HG03108 (cell line): ENCODE measurements at regions not wholly inside any gene's neighbourhood (a gene's known extent, or its start where the extent isn't known, plus 50 kb on each side); places are given as distances from the start of the nearest gene placed in this dataset.
"Not testable (repeated sequence)": the region's sequence is repeated elsewhere in the genome, so short reads cannot be mapped to it uniquely, and the experiment has no call there.

Experiments used
- ATAC-seq: cut with Tn5 transposase; IDR thresholded peaks from one replicate; pipeline ENCODE4 v1.9.1; 2021; ENCODE audit warnings: moderate library complexity; ENCODE audit not compliant: unreplicated experiment

GRCh38 chr5:169415948-169416347 is 115.0 kb upstream of the SLIT3 start:
- no peak for ATAC-seq

GRCh38 chr5:169415371-169415770 is 114.4 kb upstream of the SLIT3 start:
- ATAC-seq = no peak

- no peak for ATAC-seq
Measured at GRCh38 chr5:169413416-169413815, 112.5 kb upstream of the SLIT3 start.

GRCh38 chr5:169412831-169413230 is 111.9 kb upstream of the SLIT3 start:
- no peak for ATAC-seq

- no peak for ATAC-seq
Measured at GRCh38 chr5:169411786-169412430, 111.0 kb upstream of the SLIT3 start.

GRCh38 chr5:169410996-169411783 is 110.3 kb upstream of the SLIT3 start:
- ATAC-seq = no peak

GRCh38 chr5:169408731-169409130 is 107.8 kb upstream of the SLIT3 start:
- ATAC-seq = no peak

- ATAC-seq = no peak
Measured at GRCh38 chr5:169408171-169408570, 107.2 kb upstream of the SLIT3 start.

- ATAC-seq = no peak
Measured at GRCh38 chr5:169404223-169404622, 103.3 kb upstream of the SLIT3 start.

GRCh38 chr5:169398515-169398914 is 97.6 kb upstream of the SLIT3 start:
- no peak for ATAC-seq

GRCh38 chr5:169395136-169395535 is 94.2 kb upstream of the SLIT3 start:
- no peak for ATAC-seq

GRCh38 chr5:169394371-169394770 is 93.4 kb upstream of the SLIT3 start:
- no peak for ATAC-seq

- ATAC-seq = no peak
Measured at GRCh38 chr5:169393907-169394306, 93.0 kb upstream of the SLIT3 start.

GRCh38 chr5:169390265-169390664 is 89.3 kb upstream of the SLIT3 start:
- ATAC-seq = no peak

GRCh38 chr5:169389318-169389717 is 88.4 kb upstream of the SLIT3 start:
- no peak for ATAC-seq

GRCh38 chr5:169385636-169386035 is 84.7 kb upstream of the SLIT3 start:
- ATAC-seq = no peak

GRCh38 chr5:169384661-169385060 is 83.7 kb upstream of the SLIT3 start:
- no peak for ATAC-seq

- ATAC-seq = no peak
Measured at GRCh38 chr5:169374761-169375160, 73.8 kb upstream of the SLIT3 start.

- ATAC-seq = no peak
Measured at GRCh38 chr5:169374111-169374510, 73.2 kb upstream of the SLIT3 start.

GRCh38 chr5:169371801-169372200 is 70.9 kb upstream of the SLIT3 start:
- not testable (repeated sequence) for ATAC-seq

GRCh38 chr5:169369130-169369529 is 68.2 kb upstream of the SLIT3 start:
- no peak for ATAC-seq

GRCh38 chr5:169367861-169368260 is 66.9 kb upstream of the SLIT3 start:
- no peak for ATAC-seq

- no peak for ATAC-seq
Measured at GRCh38 chr5:169357291-169357690, 56.4 kb upstream of the SLIT3 start.
